Non-pigmented ciliary epithelial cell (primary cell): ENCODE measurements at regions not wholly inside any gene's neighbourhood (a gene's known extent, or its start where the extent isn't known, plus 50 kb on each side); places are given as distances from the start of the nearest gene placed in this dataset.

ENCODE experiments used
- DNase-seq: peaks from one replicate; pipeline ENCODE4 v3.0.0-alpha.2; 2010; ENCODE audit warnings: low read depth

DNA sequence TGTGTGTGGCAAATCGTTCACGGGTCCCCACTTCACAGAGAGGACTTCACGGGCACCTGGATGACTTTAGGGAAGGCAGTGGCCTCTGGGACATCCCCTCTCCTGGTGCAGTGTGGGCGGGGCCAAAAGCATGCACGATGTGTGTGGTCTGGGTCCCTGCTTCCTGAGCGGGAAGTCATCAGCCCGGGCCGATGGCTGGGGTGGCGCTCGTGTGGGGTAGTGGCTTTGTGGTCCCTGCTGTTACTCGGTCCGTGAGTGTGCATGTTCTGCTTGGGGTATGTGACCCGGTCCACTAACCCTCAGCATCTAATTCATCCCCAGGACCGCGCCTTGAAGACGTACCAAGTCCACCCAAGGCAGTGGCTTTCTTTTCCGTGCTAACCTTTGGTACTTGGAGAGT is 142.5 kb upstream of the RTL1 start:
- DNase-seq: no peak

DNA sequence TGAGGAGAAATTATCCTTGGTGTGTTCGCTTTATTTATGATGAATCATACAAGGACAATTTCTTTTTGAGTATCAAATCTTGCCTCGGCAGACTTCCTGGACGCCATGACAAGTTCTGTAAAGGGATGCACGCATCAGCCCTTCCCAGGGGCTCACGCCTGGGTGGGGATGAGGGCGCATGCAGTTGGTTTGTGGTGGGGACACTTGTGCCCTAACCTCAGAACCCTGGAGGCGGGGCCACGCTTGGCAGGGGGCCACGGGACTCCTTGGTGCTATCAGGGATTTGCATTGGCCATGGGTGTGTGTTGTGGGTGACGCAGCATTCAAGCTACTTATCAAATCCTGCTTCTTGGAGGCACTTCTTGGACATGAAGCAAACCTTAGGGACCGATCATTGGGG is 143.8 kb upstream of the RTL1 start:
- no peak for DNase-seq

DNA sequence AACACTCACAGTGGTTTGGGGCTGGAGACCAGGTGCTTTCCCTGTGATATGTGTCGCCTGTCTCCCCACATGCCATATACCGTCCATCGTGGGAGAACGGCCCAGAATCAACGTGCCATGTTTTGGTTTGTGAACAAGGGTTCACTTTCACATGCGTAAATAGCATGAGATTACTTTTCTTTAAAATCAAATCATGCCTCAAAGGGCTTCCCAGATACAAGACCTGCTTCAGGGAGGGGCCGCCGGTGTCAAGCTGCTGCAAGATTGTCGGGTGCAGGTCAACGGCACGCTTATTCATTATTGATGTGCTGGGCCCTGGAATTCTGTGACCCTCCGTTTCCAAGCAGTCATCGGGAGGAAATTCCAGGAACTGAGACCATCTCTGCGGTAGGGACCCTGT is 145.2 kb upstream of the RTL1 start:
- DNase-seq: no peak

DNA sequence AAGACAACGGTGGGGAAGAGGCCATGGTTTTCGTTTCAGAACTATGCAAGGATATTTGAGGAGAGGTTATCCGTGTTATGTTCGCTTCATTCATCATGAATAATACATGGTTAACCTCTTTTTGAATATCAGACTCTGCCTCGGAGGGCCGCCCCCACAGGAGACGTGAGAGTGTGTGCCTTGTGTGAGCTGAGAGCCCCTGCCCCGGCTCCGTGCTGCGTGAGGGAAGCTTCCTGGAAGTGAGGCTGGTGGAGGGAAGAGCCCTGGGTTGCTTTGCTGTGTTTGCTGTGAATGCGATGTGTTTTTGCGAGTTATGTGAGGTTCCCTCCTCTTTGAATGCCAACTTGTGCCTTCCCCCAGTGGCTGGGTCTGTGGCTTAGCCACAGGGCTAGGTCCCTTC is 146.0 kb upstream of the RTL1 start:
- no peak for DNase-seq

DNA sequence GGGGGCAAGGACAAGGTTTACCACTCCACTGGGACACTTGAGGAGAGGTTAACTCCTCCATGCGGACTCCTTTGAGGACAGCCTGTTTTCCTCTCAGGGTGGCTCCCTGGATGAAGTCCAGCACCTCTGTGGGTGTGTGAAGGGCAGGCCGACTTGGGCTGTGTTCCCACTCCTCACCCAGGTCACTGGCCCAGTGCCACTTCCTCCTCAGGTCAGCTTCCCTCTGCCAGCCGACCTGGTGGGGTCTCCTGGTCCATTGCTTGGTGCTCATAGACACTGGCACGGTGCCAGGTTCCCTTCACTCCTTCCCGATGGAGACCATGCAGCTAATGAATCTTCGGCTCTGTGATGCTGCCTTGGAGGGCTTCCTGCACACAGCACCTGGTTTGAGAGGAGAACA is 146.4 kb upstream of the RTL1 start:
- no peak for DNase-seq

DNA sequence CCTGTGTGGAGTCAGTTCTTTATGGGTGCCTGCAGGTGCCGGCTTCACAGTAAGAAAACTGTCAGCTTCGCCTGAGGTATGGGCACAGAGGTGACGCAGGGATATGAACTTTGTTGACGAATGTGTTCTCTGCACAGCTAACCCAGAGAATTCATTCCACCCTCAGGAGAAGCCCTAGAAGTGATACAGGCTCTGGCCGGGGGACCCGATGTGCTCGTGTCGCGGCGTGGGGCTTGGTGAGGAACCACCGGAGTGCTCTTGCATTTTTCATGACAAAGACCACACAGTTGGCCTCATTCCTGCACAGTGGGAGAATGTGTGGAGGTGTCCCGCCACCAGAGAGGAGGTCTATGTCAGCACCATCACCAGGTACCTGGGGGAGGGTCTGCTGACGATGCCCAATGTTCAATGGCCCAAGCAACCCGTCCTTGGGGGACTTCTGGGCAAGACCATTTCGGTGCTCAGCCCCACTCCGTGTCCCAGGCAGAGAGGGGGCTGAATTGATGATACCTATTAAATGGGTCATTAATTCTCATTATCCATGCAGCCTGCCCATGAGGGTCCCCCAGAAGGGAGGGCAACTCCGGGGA is 147.5 kb upstream of the RTL1 start:
- DNase-seq: no peak

DNA sequence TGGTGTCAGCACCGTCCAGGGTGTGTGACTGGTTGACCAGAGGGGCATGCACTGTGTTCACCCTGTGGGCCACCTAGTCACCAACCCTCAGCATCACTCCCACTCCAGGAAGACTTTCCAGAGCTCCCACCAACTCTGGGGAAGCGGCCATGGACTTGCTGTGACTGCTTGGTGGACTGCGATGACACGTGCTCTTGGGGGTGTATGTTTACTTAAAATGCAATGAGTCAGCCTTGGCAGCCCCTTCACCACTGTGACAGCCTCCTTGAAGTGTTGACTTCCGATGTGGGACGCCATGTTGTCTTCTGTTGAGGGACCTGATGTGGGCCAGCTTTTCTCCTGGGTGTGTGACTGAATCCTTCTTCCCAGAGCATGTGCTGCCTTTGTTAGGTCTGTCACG is 151.1 kb upstream of the RTL1 start:
- no peak for DNase-seq

DNA sequence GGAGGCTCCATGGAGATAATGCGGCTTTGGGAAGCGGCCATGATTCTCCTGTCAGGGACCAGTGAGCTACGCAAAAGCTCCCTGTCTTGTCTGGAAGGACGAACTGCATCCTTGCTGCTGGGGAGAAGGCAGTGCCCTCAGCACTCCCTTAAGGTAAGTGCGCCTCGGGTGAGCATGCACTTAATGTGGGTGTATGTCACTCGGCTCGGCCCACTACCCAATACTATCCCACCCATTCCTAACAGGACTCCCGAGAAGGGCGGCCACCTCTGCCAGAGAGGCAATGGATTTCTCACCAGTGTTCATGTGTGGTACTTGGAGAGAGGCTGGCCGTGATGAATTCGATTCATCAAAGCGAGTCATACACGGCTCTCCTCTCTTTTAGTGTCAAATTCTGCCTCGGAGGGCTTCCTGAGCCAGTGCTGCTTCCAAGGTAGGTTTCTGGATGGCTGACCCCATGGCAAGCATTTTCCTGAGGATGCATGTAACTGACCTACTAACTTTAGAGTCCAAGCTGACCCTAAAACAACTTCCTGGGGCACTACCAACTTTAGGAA is 151.7 kb upstream of the RTL1 start:
- no peak for DNase-seq

DNA sequence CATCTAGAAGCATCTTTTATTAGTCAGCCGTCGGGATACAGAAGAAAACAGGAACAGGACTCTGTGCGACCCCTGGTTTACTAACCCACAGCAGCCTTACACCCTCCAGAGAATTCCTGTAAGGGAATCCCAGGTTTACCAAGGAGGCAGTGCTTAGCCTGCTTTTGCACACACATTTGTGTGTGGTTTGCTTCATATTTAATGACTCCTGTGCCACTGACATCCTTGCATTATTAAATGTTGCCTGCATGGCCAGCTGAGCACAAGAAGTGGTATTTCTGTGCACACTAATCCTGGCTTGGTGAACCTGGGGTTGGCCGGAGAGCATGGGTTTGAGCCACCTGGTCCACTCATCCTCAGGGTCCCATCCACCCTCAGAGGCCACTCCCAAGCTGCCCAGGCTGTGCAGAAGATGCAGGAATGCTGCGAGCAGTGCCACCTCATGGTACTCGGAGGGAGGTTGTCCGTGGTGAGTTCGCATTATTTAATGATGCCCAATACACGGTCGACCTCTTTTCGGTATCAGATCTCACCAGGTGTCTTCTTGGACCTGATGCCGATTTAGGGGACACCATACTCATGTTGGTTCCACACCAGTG is 152.4 kb upstream of the RTL1 start:
- no peak for DNase-seq

DNA sequence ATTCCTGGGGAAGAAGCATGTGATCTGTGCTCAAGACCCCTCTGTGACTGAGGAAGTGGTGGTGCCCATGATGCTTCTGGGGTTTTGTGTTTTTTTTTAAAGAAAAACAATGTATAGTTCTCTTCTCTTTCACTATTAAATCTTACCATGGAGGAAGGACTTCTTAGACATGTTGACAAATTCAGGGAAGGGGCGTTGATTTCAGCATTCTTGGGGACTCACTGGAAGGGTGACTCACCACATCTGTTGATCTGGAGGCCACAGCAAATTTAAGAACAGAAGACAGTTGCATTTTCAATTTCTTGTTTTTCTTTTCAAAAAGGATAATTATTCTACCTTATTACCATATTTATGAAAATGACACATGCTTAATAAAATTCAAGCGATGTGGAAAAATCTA is 152.9 kb upstream of the RTL1 start:
- no peak for DNase-seq

DNA sequence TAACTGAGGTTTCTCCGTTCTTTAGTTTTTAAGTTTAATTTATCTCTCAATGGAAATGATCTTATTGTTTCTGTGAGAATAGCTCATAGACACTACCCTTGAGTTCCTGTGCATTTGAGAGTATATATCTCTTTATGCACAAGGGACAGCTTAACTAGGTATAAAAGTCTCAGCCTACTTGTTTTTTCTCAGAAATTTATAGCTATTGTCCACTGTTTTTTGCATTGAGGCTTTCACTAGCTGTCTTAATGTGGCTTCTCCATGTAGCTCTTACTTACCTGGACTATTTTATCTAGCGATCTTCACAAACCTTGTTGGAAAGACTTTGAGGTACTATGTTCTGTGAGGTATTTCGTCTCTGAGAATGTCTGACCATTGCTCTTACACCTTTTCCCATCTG is 153.9 kb upstream of the RTL1 start:
- no peak for DNase-seq

DNA sequence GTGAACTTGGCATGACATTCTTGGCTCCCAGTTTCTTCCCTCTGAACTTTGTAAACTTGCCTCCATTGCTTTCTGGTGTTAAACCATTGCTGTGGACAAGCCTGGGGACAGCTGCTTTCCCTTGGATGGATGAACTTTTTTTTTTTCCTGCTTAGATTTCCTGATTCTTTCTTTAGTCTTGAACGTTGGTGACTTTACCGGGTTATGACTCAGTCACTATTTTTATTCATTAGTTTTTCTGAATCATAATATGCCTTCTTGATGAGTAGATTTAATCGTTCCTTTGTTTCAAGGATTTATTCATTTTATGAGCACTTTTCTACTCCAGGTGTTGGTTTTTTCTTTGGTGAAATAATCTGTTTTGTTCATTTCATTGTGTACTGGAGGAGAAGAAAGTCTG is 155.0 kb upstream of the RTL1 start:
- no peak for DNase-seq

DNA sequence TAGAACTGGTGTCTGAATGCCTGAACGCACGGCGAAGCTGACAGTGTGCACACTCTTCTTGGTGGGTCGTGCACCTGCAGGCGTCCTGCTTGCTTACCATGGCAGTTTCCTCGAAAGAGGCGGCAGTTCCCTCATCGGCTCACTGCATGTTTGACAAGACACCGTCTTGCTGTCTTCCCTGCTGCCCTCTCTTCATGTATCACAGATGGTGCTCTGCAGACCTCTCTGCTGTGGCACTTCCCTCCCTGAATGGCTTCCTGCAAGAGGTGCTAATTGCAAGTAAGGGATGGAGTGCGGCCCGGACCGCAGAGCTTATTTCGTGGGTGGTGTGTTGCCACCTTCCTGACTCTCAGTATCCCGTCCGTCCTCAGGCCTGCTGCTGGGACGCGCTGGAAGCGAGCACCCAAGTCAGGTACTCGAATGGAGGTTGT is 156.7 kb upstream of the RTL1 start:
- no peak for DNase-seq

DNA sequence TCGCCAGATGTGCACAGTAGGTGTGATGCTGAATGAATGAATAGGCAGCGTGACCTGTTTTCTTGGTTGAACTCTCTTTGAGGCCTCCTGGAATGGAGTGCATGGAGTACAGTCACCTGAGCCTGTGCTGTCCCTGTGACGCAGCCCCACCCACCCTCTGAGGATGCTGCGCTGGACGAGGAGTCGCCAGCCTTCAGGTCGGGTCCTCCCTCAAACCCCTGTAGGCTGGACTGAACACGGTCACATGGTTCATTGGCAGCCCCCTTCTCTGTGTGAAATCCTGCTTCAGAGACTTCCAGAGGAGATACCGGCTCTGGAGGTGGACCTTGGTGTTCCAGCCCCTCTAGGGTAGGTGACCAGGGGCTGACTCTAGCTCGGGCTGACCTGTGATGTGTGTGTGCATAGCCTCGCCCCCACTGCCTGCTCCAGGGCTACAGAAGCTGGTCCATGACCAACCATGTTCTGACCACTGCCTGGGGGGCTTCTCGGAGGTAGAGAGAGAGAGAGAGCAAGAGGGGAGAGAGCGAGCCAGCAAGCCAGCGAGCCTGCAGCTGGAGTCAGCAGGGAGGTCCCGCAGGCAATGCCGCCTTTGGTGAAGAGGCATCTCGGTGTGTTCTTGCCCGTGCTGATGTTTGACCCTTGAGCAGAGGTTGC is 158.0 kb upstream of the RTL1 start:
- no peak for DNase-seq

DNA sequence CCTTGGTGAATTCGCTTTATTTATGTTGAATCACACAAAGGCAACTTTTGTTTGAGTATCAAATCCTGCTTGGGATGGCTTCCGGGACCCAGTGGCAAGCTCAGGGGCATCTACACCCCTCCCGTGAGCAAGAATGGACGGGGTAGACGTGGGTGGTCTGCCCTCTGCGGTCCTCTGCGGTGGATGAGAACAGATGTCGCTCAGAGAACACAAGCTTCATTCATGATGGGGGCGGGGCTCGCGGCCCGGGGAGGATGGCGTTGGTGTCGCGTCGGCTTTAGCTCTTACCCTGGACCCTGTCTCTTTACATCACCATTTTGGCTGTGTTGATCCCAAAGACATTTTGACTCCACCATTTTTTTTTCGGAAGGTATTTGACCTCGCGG is 158.5 kb upstream of the RTL1 start:
- no peak for DNase-seq

DNA sequence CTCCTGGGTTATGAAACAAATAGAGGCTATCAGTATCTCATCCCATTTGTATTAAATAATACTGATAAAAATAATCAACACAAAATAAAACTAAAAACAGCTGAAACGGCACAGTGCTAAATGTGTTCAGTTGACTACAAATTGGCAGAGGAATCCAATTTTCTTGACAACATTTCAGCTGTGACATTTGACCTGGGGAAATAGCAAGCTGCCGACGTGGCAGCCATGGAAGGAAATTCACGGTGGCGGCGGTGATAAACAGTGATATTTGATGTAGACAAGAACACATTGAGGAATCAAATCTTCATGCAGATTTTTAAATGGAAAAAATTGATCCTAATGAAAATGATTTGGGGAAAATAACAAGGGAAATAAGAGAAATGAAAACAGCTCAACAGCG is 159.1 kb upstream of the RTL1 start:
- DNase-seq: no peak

DNA sequence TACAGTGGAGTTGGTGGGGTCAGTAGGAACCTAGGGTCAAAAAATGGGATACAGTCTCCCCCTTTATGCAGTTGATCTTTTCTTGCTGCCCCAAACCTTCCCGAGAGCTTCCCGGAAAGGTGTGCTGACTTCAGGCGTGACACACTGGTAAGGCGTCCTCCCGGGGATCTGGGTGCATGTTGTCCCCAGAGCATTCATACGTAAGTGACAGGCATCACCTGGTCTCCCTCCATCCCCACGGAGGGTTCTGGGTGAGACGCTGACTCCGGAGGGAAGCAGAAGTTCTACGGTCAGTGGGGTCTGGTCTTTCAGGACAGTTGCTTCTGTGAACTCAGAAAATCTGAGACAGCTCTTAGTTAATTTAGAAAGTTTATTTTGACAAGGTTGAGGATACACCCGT is 159.6 kb upstream of the RTL1 start:
- no peak for DNase-seq

DNA sequence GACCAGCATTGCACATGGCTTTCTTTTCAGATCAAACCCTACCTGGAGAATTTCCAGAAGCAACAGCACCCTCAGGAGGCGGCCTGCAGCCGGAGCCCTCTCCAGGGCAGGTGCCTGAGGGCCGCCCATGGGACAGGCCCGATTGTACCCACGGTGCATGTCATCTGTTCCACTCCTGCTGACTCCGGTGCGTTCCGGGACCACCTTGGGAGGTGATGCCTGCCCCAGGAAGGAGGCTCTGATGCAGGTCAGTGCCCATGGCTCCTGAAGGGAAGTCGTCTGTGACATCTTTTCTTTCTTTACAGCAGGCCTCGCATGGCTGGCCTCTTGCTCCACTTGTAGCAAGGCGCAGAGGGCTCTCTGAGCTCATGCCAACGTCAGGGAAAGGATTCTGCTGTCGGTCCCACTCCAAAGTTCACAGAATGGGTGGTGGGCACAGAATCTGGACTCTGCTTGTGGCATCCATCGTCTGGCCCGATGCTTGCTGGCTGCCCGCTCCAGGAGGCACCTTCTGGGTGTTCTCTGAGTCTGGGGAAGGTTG is 160.7 kb upstream of the RTL1 start:
- no peak for DNase-seq

DNA sequence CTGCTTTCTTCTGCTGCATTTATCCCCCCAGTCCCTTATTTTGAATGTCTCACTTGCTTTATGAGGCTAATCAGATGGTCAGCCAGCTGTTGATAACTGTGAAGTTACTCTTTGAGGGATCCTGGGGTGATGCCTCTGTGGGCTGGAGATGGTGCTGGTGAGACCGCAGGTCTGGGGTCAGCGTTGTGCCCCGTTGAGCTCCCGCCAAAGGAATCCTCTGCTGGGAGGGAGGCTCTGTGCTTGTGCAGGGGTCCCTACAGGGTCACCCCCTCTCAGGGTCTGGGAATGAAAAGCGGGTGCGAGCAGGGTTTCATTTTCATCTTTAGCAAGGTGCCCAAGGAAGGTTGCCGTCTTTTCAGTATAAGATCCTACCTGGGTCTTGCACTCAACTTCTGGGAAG is 161.2 kb upstream of the RTL1 start:
- no peak for DNase-seq

DNA sequence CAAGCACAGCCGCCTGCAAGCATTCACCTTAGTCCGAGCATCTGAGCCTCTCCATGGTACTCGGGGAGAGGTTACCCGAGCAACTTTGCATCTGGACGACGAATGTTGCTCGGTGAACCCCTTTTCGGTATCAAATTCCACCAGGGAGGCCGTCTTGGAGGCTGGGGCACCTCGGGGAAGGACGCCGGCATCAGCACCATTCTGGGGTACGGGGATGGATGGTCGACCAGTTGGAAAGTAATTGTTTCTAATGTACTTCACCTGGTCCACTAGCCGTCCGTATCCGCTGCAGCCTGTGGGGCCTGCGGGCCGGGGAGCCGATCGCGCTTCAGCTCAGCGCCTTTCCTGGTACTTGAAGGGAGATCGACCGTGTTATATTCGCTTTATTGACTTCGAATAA is 161.7 kb upstream of the RTL1 start:
- DNase-seq: no peak

DNA sequence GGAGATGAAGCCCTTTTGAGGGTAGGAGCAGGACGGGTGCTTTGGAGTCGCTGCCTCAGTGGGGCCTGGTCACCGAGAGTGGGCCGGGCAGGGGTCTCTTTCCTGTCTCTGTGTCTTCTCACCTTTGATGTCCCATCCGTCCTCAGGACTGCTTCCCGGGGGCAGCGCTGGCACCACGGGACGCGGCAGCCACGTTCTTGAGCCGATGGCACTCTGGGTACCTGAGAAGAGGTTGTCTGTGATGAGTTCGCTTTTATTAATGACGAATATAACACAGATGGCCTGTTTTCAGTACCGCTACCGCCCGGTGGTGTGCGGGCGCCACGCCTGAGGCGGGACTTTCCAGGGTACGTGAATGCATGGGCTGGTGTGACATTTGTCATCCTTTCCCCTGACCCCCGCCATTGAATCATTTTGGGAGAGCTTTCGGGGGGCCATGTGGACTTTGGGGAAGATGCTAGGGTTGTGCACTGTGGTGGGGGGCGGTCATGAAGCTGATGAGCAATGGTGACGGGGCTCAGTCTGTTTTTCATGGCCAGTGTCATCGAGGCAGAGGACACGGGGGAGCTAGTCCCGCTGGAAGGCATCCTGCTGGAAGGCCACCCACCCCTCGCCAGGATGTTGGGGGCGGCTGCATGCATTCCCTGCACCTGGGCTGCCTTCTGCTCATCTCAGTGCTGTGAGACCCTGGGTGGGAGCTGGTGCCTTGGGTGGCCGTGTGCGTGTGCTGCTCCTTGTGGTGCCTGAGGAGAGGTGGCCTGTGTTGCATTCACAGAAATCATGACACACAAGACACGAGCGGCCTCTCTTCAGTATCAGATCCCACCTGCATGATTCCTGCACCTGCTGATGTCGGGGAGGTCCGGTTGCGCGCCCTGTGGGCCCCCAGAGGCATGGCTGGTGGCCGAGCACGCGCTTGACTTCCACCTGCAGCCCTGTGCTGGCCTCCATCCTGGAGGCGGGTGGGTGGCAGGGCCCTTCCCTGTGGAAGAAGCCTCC is 162.5 kb upstream of the RTL1 start:
- DNase-seq: no peak

DNA sequence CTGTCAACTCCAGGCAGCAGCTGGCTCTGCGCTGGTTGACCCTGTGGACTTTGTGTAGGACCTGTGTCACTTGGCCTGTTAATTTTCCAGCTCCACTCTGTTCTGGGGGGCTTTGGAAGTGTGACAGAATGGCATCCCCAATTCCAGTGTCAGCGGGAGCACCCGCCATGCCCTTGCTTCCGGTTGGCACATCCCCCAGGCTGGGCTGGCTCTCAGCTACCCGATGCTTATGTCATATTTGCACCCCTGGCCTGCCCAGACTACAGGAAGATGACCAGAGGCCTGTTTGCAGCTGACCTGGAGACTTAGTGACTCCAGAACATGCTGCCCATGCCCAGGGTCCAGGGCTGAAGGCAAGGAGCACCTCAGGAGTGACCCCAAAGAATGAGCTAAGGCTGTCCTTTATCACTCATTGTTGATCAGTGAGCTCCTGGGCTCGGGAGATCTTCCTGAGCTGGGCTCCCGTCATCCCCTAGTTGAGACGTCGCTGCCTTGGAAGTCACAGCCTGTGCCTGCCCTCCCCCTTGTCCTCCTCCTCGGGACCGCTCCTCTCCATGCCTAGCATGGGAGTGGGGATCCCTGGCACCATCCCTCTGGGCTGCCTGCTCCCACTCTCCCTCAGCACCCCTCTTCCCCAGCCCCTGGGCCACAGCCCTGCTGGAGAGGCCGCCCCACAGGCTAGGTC is 163.4 kb upstream of the RTL1 start:
- DNase-seq: no peak
